ENCODE measurements at regions not wholly inside any gene's neighbourhood (a gene's known extent, or its start where the extent isn't known, plus 50 kb on each side); places are given as distances from the start of the nearest gene placed in this dataset.

DNA sequence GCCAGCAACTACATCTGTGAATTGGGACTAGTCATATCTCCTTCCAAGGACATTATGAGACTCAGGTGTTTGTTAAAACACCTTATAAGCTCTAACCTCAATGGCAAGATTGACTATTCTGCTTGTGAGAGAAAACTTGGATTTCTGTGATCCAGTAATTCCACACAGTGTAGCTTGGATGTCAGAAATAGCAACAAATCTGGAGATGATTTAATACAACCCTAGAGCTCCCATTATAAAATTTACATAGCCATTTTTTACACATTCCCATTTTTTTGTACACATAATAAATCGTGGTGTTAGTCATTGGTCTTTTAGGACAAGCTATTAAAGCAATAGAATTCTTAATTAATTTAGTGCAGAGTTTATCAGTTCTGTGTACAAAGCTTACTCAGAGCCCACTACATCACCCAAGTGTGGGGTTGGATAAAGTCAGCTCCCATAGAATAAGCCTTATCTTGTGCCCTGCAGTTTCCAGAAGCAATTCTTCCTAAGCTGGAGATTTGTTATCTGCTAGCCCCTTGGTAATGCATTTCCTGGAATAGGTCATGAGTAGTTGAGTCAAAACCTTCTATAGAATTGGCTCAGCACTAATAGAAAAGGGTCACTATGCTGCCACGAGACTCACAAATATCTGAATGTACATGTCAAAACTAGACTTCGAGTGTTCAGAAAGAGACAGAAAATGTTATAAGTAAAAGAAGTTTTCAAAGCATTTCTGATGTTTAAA is 434.0 kb upstream of the RUNX1 start:
- ATAC-seq (no peak), DNase-seq (no peak)
- peaks cover 0 to 17% (median 0%) of the 10 kb centered on the region in 5 donors for H3K27me3 Mint-ChIP-seq
- POLR2A ChIA-PET, result interaction anchor here (0.8 kb wide), 1 partner anchor 8 kb away, joined by 3 read pairs; no protein-coding TSS in a partner anchor
- intact Hi-C loops (cut with micrococcal nuclease), result no loop called here
- no peaks in the 10 kb centered on the region for H3K36me3 ChIP-seq (ENCODE audit: control insufficient read depth in 2 of 3, insufficient read depth in 3 of 3, low read length in 3 of 3)
- H3K9me3 ChIP-seq (ENCODE audit: control insufficient read depth in 2 of 3, low read length in 3 of 3), result no peaks in the 10 kb centered on the region
- peaks cover 0 to 9% of the 10 kb centered on the region in 2 donors for H3K4me1 ChIP-seq (ENCODE audit: control insufficient read depth in 2 of 2, insufficient read depth in 2 of 2, low read length in 2 of 2)
- H3K4me1 Mint-ChIP-seq, result peaks cover 12 to 28% (median 14%) of the 10 kb centered on the region in 7 donors
- CTCF ChIA-PET, result no interaction called here
- no peak overlapping the region for H3K27ac ChIP-seq (ENCODE audit: low read depth, low read length)
- H3K4me3 ChIP-seq (ENCODE audit: low read length), result no peak overlapping the region
- peaks cover 0 to 18% (median 7%) of the 10 kb centered on the region in 5 donors for H3K36me3 Mint-ChIP-seq
- H3K27me3 ChIP-seq (ENCODE audit: control insufficient read depth in 2 of 2, insufficient read depth in 2 of 2, low read length in 2 of 2), result no peaks in the 10 kb centered on the region
- H3K27ac Mint-ChIP-seq, result no peak overlapping the region
- no peak overlapping the region for H3K4me3 Mint-ChIP-seq
- H3K9me3 Mint-ChIP-seq, result peaks cover 0 to 14% (median 4%) of the 10 kb centered on the region in 11 donors

DNA sequence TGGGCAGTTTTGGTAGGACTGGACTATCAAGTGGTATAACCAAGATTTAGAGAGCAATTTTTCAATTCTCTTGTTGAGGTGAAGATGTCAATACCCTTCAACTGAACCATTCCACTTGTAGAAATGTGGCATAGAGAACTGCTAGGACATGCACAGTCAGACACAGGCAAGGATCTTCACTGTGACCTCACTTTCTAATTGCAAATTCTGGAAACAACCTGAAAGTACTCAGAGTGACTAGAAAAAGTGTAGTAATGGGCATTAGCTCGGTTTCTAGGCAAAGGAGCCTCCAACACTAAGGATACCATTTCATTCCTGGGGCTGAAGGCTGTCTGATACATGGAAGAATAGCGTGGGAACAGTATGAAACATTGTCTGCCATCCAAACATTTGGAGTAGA is 433.0 kb upstream of the RUNX1 start:
- DNase-seq, result no peak
- peaks cover 0 to 17% (median 0%) of the 10 kb centered on the region in 5 donors for H3K27me3 Mint-ChIP-seq
- H3K4me3 ChIP-seq (ENCODE audit: low read length), result no peak overlapping the region
- no peak overlapping the region for H3K4me3 Mint-ChIP-seq
- H3K4me1 Mint-ChIP-seq, result peaks cover 14 to 30% (median 23%) of the 10 kb centered on the region in 7 donors
- H3K27ac ChIP-seq (ENCODE audit: low read depth, low read length), result no peak overlapping the region
- intact Hi-C loops (cut with micrococcal nuclease), result no loop called here
- H3K36me3 Mint-ChIP-seq, result peaks cover 0 to 21% (median 7%) of the 10 kb centered on the region in 5 donors
- no peaks in the 10 kb centered on the region for H3K9me3 ChIP-seq (ENCODE audit: control insufficient read depth in 2 of 3, low read length in 3 of 3)
- POLR2A ChIA-PET, result interaction anchor here (0.7 to 0.8 kb wide), 2 partner anchors 9 to 46 kb away, joined by 3 read pairs; no protein-coding TSS in a partner anchor
- ATAC-seq, result no peak
- H3K36me3 ChIP-seq (ENCODE audit: control insufficient read depth in 2 of 3, insufficient read depth in 3 of 3, low read length in 3 of 3), result no peaks in the 10 kb centered on the region
- H3K27me3 ChIP-seq (ENCODE audit: control insufficient read depth in 2 of 2, insufficient read depth in 2 of 2, low read length in 2 of 2), result no peaks in the 10 kb centered on the region
- H3K9me3 Mint-ChIP-seq, result peaks cover 0 to 14% (median 4%) of the 10 kb centered on the region in 11 donors
- CTCF ChIA-PET, result interaction anchor here (0.6 kb wide), 1 partner anchor 567 kb away, joined by 3 read pairs; no protein-coding TSS in a partner anchor
- peaks cover 0 to 10% of the 10 kb centered on the region in 2 donors for H3K4me1 ChIP-seq (ENCODE audit: control insufficient read depth in 2 of 2, insufficient read depth in 2 of 2, low read length in 2 of 2)
- H3K27ac Mint-ChIP-seq, result no peak overlapping the region

GRCh38 chr21:35481005-35481404 is 431.9 kb upstream of the RUNX1 start:
- intact Hi-C loops (cut with micrococcal nuclease), result no loop called here
- ChIA-PET CTCF (no interaction called here), POLR2A (interaction anchor here (0.9 kb wide), 1 partner anchor 23 kb away, joined by 3 read pairs; no protein-coding TSS in a partner anchor)
- H3K4me1 Mint-ChIP-seq, result peaks cover 19 to 36% (median 32%) of the 10 kb centered on the region in 7 donors
- DNase-seq (no peak), ATAC-seq (no peak)
- Histone ChIP-seq H3K4me1 (ENCODE audit: control insufficient read depth in 2 of 2, insufficient read depth in 2 of 2, low read length in 2 of 2) (peaks cover 0 to 18% of the 10 kb centered on the region in 2 donors), H3K9me3 (ENCODE audit: control insufficient read depth in 2 of 3, low read length in 3 of 3) (no peaks in the 10 kb centered on the region), H3K27me3 (ENCODE audit: control insufficient read depth in 2 of 2, insufficient read depth in 2 of 2, low read length in 2 of 2) (no peaks in the 10 kb centered on the region), H3K4me3 (ENCODE audit: low read length) (no peak overlapping the region), H3K27ac (ENCODE audit: low read depth, low read length) (no peak overlapping the region), H3K36me3 (ENCODE audit: control insufficient read depth in 2 of 3, insufficient read depth in 3 of 3, low read length in 3 of 3) (no peaks in the 10 kb centered on the region)
- no peak overlapping the region for H3K4me3 Mint-ChIP-seq
- H3K27me3 Mint-ChIP-seq, result peaks cover 0 to 13% (median 0%) of the 10 kb centered on the region in 5 donors
- H3K36me3 Mint-ChIP-seq, result peaks cover 0 to 23% (median 7%) of the 10 kb centered on the region in 5 donors
- H3K27ac Mint-ChIP-seq, result no peak overlapping the region
- H3K9me3 Mint-ChIP-seq, result peaks cover 0 to 15% (median 4%) of the 10 kb centered on the region in 11 donors

GRCh38 chr21:35479529-35479928 is 430.4 kb upstream of the RUNX1 start:
- H3K9me3 Mint-ChIP-seq, result peaks cover 0 to 15% (median 4%) of the 10 kb centered on the region in 11 donors
- ATAC-seq (no peak), DNase-seq (no peak)
- no peaks in the 10 kb centered on the region for H3K9me3 ChIP-seq (ENCODE audit: control insufficient read depth in 2 of 3, low read length in 3 of 3)
- peaks cover 0 to 25% of the 10 kb centered on the region in 2 donors for H3K4me1 ChIP-seq (ENCODE audit: control insufficient read depth in 2 of 2, insufficient read depth in 2 of 2, low read length in 2 of 2)
- H3K36me3 ChIP-seq (ENCODE audit: control insufficient read depth in 2 of 3, insufficient read depth in 3 of 3, low read length in 3 of 3), result no peaks in the 10 kb centered on the region
- no peak overlapping the region for H3K27ac ChIP-seq (ENCODE audit: low read depth, low read length)
- peaks cover 0 to 10% (median 0%) of the 10 kb centered on the region in 5 donors for H3K27me3 Mint-ChIP-seq
- no peak overlapping the region for H3K4me3 Mint-ChIP-seq
- H3K36me3 Mint-ChIP-seq, result peaks cover 0 to 27% (median 7%) of the 10 kb centered on the region in 5 donors
- H3K4me1 Mint-ChIP-seq, result peaks cover 29 to 50% (median 42%) of the 10 kb centered on the region in 7 donors
- intact Hi-C loops (cut with micrococcal nuclease), result loop anchor here in 1 of 2 donors (5.0 kb wide), 1 partner anchor 48 kb away; no protein-coding TSS in a partner anchor
- no peaks in the 10 kb centered on the region for H3K27me3 ChIP-seq (ENCODE audit: control insufficient read depth in 2 of 2, insufficient read depth in 2 of 2, low read length in 2 of 2)
- CTCF ChIA-PET, result no interaction called here
- H3K27ac Mint-ChIP-seq, result peak overlapping the region in 1 of 9 donors; percentile 69
- H3K4me3 ChIP-seq (ENCODE audit: low read length), result no peak overlapping the region
- POLR2A ChIA-PET, result interaction anchor here (0.6 kb wide), 2 partner anchors 11 to 683 kb away, joined by 3 to 5 read pairs; no protein-coding TSS in a partner anchor

DNA sequence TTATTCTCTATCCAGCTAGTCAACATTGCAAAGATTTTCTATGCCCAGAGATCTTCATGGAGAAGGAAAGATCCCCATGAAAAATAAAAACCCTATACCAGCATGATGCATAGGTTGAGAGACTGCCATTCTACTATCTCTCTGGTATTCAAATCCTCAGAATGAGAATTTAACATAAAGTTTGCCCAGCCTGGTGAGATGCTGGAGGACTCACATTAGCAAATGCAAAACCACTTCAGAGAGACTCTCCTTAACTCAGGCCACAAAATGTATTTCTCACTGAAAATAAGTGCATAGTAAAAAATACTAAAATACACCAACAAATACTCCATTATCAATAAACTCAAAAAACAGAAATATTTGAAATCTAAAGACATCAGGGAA is 430.0 kb upstream of the RUNX1 start:
- no peak for DNase-seq
- H3K36me3 ChIP-seq (ENCODE audit: control insufficient read depth in 2 of 3, insufficient read depth in 3 of 3, low read length in 3 of 3), result no peaks in the 10 kb centered on the region
- Mint-ChIP-seq H3K4me1 (peaks cover 29 to 49% (median 42%) of the 10 kb centered on the region in 7 donors), H3K36me3 (peaks cover 0 to 25% (median 7%) of the 10 kb centered on the region in 5 donors), H3K9me3 (peaks cover 0 to 13% (median 4%) of the 10 kb centered on the region in 11 donors), H3K27ac (peak overlapping the region in 1 of 9 donors; percentile 69), H3K4me3 (peak overlapping the region in 2 of 10 donors; percentile 12 to 27), H3K27me3 (peaks cover 0 to 6% (median 0%) of the 10 kb centered on the region in 5 donors)
- peaks cover 0 to 25% of the 10 kb centered on the region in 2 donors for H3K4me1 ChIP-seq (ENCODE audit: control insufficient read depth in 2 of 2, insufficient read depth in 2 of 2, low read length in 2 of 2)
- no peak overlapping the region for H3K27ac ChIP-seq (ENCODE audit: low read depth, low read length)
- ChIA-PET CTCF (interaction anchor here (0.6 kb wide), 1 partner anchor 24 kb away, joined by 3 read pairs; no protein-coding TSS in a partner anchor), POLR2A (interaction anchor here (0.6 kb wide), 1 partner anchor 683 kb away, joined by 5 read pairs; no protein-coding TSS in a partner anchor)
- intact Hi-C loops (cut with micrococcal nuclease), result loop anchor here in 1 of 2 donors (5.0 kb wide), 1 partner anchor 48 kb away; no protein-coding TSS in a partner anchor
- no peak overlapping the region for H3K4me3 ChIP-seq (ENCODE audit: low read length)
- no peaks in the 10 kb centered on the region for H3K9me3 ChIP-seq (ENCODE audit: control insufficient read depth in 2 of 3, low read length in 3 of 3)
- H3K27me3 ChIP-seq (ENCODE audit: control insufficient read depth in 2 of 2, insufficient read depth in 2 of 2, low read length in 2 of 2), result no peaks in the 10 kb centered on the region
- no peak for ATAC-seq

DNA sequence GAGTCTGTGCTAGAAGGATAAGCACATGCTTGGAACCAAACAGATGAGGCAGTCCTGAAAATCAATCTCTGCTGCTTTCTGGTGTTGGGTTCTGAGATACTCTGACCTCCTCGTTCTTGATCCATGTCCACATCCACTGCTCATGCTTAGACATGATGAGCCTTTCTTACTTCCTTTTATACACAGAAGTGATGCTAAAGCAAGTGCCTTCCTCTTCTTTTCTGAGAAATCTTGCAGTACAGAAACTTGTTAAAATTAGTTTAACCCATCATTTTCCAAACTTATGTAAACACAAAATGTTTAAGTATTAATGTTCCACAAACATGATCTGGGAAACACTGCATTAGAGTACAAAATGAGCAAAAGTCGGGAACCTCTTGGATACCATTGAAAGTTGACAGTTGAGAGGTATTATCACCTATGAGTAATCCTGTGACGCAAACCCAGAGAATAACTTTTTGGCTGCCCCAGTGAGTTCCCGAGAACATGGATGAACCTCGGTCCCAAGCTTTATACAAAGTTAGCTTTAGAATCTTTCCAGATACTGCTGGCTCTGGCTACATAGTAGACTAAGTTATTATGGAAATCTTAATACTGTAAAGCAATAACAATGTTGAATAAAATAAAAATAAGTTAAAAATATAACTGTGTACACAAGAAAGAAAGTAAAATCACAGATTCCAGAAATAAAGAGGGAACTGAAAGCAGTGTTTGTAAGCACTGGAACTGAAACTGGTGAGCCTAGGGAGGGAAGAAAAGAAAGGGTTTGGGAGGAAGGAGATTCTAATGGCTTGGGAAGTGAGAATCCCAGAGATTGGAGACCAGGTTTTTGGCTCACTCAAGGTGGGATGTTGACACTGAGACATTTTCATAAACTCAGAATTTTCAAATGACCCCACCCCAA is 429.3 kb upstream of the RUNX1 start:
- no peak overlapping the region for H3K4me3 ChIP-seq (ENCODE audit: low read length)
- intact Hi-C loops (cut with micrococcal nuclease), result loop anchor here in 1 of 2 donors (5.0 kb wide), 1 partner anchor 49 kb away; no protein-coding TSS in a partner anchor
- peak overlapping the region in 5 of 10 donors; percentile 1 to 59 (median 12) for H3K4me3 Mint-ChIP-seq
- peaks cover 0 to 25% of the 10 kb centered on the region in 2 donors for H3K4me1 ChIP-seq (ENCODE audit: control insufficient read depth in 2 of 2, insufficient read depth in 2 of 2, low read length in 2 of 2)
- H3K4me1 Mint-ChIP-seq, result peaks cover 27 to 50% (median 44%) of the 10 kb centered on the region in 7 donors
- H3K36me3 ChIP-seq (ENCODE audit: control insufficient read depth in 2 of 3, insufficient read depth in 3 of 3, low read length in 3 of 3), result no peaks in the 10 kb centered on the region
- H3K27me3 Mint-ChIP-seq, result peaks cover 0 to 5% (median 0%) of the 10 kb centered on the region in 5 donors
- H3K36me3 Mint-ChIP-seq, result peaks cover 2 to 25% (median 7%) of the 10 kb centered on the region in 5 donors
- ATAC-seq (peak; percentile 45), DNase-seq (no peak)
- POLR2A ChIA-PET, result interaction anchor here (0.7 kb wide), 1 partner anchor 15 kb away, joined by 3 read pairs; no protein-coding TSS in a partner anchor
- H3K9me3 Mint-ChIP-seq, result peaks cover 0 to 13% (median 4%) of the 10 kb centered on the region in 11 donors
- CTCF ChIA-PET, result interaction anchor here (0.6 kb wide), 1 partner anchor 24 kb away, joined by 3 read pairs; no protein-coding TSS in a partner anchor
- H3K27ac Mint-ChIP-seq, result peak overlapping the region in 3 of 9 donors; percentile 50 to 81 (median 69)
- H3K9me3 ChIP-seq (ENCODE audit: control insufficient read depth in 2 of 3, low read length in 3 of 3), result no peaks in the 10 kb centered on the region
- H3K27ac ChIP-seq (ENCODE audit: low read depth, low read length), result no peak overlapping the region
- H3K27me3 ChIP-seq (ENCODE audit: control insufficient read depth in 2 of 2, insufficient read depth in 2 of 2, low read length in 2 of 2), result no peaks in the 10 kb centered on the region
